Stimulated activated CD4-positive, alpha-beta T cell treated with anti-CD3 and anti-CD28 coated beads, Interleukin-4, amount 100 ng/mL, for 4 hours (primary cell): ENCODE measurements at regions not wholly inside any gene's neighbourhood (a gene's known extent, or its start where the extent isn't known, plus 50 kb on each side); places are given as distances from the start of the nearest gene placed in this dataset.
"Not testable (repeated sequence)": the region's sequence is repeated elsewhere in the genome, so short reads cannot be mapped to it uniquely, and the experiment has no call there.

ENCODE experiments used
- DNase-seq, 2 experiments: peaks; one replicate each; pipeline ENCODE4 v3.0.0-alpha.2; 2020

GRCh38 chr7:142698429-142698828 is 50.8 kb upstream of the PRSS1 start:
- DNase-seq, result no peak

GRCh38 chr7:142697270-142697669 is 52.0 kb upstream of the PRSS1 start:
- no peak for DNase-seq

- DNase-seq, result no peak
These were observed 52.7 kb upstream of the PRSS1 start for GRCh38 chr7:142696456-142697179.

- DNase-seq, result no peak
These were observed 55.4 kb upstream of the PRSS1 start for GRCh38 chr7:142693911-142694310.

GRCh38 chr7:142690554-142691182 is 58.6 kb upstream of the PRSS1 start:
- DNase-seq, result no peak

- no peak for DNase-seq
These were observed 59.7 kb upstream of the PRSS1 start for GRCh38 chr7:142689439-142690120.

- no peak for DNase-seq
These were observed 63.3 kb upstream of the PRSS1 start for GRCh38 chr7:142685877-142686508.

GRCh38 chr7:142681314-142682092 is 67.8 kb upstream of the PRSS1 start:
- DNase-seq, result no peak

GRCh38 chr7:142671506-142671905 is 77.8 kb upstream of the PRSS1 start:
- DNase-seq, result no peak

- DNase-seq, result no peak
These were observed 78.8 kb upstream of the PRSS1 start for GRCh38 chr7:142670511-142670910.

- no peak for DNase-seq
These were observed 80.1 kb upstream of the PRSS1 start for GRCh38 chr7:142669074-142669654.

GRCh38 chr7:142668495-142668894 is 80.8 kb upstream of the PRSS1 start:
- no peak for DNase-seq

GRCh38 chr7:142657376-142657775 is 91.9 kb upstream of the PRSS1 start:
- DNase-seq, result no peak

GRCh38 chr7:142654398-142654797 is 94.9 kb upstream of the PRSS1 start:
- DNase-seq, result no peak

- DNase-seq, result no peak
These were observed 101.5 kb upstream of the PRSS1 start for GRCh38 chr7:142647749-142648148.

GRCh38 chr7:142646386-142647140 is 102.7 kb upstream of the PRSS1 start:
- DNase-seq, result no peak

GRCh38 chr7:142645777-142646176 is 103.5 kb upstream of the PRSS1 start:
- DNase-seq, result no peak

GRCh38 chr7:142642316-142642715 is 107.0 kb upstream of the PRSS1 start:
- DNase-seq, result no peak

GRCh38 chr7:142641252-142641651 is 108.0 kb upstream of the PRSS1 start:
- not testable (repeated sequence) for DNase-seq

- no peak for DNase-seq
These were observed 110.7 kb upstream of the PRSS1 start for GRCh38 chr7:142638581-142638980.

- DNase-seq, result no peak
These were observed 112.0 kb upstream of the PRSS1 start for GRCh38 chr7:142637240-142637639.

GRCh38 chr7:142636751-142637150 is 112.5 kb upstream of the PRSS1 start:
- DNase-seq, result peak in 1 of 2 experiments; percentile 61
